ENCODE measurements at regions not wholly inside any gene's neighbourhood (a gene's known extent, or its start where the extent isn't known, plus 50 kb on each side); places are given as distances from the start of the nearest gene placed in this dataset.

DNA sequence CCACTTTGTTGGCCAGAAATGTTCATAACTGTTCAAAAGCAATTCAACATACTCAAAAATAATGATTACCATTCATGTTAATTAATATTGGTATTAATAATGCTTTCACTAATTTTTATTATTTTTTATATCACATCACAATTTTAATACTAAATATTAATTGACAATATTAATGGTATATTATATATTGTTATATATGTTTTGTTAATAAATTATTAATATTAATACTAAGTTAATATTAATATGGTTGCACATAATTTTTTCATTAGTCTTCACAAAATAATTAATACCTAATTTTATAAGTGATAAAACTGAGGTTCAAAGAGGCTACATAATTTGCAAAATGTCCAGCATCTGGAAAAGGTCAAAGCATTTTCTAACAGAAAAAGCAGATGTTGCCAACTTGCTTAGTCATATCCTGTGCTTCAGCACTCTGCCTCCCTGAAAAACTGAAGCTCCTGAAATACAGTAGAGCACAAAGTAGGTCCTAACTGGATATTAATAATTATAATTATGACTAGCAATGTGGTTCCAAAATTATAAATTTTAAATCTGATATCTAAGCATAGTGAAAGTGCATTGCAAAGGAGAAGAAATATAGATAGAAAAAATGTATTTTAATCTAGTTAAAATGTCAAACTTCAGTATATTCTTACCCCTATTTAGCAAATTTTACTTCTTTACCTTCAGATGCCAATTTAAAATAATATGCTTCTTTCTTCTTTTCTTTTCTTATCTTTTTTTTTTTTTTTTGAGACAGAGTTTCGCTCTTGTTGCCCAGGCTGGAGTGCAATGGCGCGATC, 123.2 kb upstream of the TNFSF4 start (continued):
- TF ChIP-seq, protein P1, sequence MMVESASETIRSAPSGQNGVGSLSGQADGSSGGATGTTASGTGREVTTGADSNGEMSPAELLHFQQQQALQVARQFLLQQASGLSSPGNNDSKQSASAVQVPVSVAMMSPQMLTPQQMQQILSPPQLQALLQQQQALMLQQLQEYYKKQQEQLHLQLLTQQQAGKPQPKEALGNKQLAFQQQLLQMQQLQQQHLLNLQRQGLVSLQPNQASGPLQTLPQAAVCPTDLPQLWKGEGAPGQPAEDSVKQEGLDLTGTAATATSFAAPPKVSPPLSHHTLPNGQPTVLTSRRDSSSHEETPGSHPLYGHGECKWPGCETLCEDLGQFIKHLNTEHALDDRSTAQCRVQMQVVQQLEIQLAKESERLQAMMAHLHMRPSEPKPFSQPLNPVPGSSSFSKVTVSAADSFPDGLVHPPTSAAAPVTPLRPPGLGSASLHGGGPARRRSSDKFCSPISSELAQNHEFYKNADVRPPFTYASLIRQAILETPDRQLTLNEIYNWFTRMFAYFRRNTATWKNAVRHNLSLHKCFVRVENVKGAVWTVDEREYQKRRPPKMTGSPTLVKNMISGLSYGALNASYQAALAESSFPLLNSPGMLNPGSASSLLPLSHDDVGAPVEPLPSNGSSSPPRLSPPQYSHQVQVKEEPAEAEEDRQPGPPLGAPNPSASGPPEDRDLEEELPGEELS (CRISPR knock-in tag; IDR thresholded peaks at IDR 0.05; ENCODE audit: borderline replicate concordance), result no peak
- TF ChIP-seq YY1 (IDR thresholded peaks at IDR 0.05; ENCODE audit: borderline replicate concordance in 1 of 3, control insufficient read depth in 1 of 3, extremely low read depth in 1 of 3, insufficient read depth in 3 of 3, insufficient read length in 1 of 3, insufficient replicate concordance in 2 of 3, low read depth in 1 of 3, low read length in 2 of 3), result no peak
- peak; percentile 69; the same call in 1 of the 2 replicates for TF ChIP-seq JUN (IDR thresholded peaks at IDR 0.05; ENCODE audit: borderline replicate concordance, low read depth, low read length)
- no peak for TF ChIP-seq JUN (CRISPR knock-in tag; IDR thresholded peaks at IDR 0.05; ENCODE audit: borderline replicate concordance)
- TF ChIP-seq, protein P2, sequence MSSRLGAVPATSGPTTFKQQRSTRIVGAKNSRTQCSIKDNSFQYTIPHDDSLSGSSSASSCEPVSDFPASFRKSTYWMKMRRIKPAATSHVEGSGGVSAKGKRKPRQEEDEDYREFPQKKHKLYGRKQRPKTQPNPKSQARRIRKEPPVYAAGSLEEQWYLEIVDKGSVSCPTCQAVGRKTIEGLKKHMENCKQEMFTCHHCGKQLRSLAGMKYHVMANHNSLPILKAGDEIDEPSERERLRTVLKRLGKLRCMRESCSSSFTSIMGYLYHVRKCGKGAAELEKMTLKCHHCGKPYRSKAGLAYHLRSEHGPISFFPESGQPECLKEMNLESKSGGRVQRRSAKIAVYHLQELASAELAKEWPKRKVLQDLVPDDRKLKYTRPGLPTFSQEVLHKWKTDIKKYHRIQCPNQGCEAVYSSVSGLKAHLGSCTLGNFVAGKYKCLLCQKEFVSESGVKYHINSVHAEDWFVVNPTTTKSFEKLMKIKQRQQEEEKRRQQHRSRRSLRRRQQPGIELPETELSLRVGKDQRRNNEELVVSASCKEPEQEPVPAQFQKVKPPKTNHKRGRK (tag; IDR thresholded peaks at IDR 0.05), result peak; percentile 61
- 0 out of 2 replicates have a peak, but pooled peaks have one; percentile 20 for TF ChIP-seq ZNF41 (CRISPR knock-in tag; conservative IDR thresholded peaks at IDR 0.05)
- peak; percentile 87 for TF ChIP-seq JUND (IDR thresholded peaks at IDR 0.05; ENCODE audit: borderline replicate concordance, low read depth, low read length)
- peak; percentile 55; the same call in 1 of the 3 replicates for TF ChIP-seq JUND (tag; IDR thresholded peaks at IDR 0.05; ENCODE audit: borderline replicate concordance, low read depth, low read length)
- TF ChIP-seq ZNF316 (IDR thresholded peaks at IDR 0.05), result peak; percentile 87
- peak in 1 of 2 experiments; percentile 80; a peak in 1 of 3 replicates for TF ChIP-seq CBX3 (IDR thresholded peaks at IDR 0.05; ENCODE audit: borderline replicate concordance in 1 of 2, low read length in 2 of 2)
- 0 out of 2 replicates have a peak, but pooled peaks have one; percentile 23 for TF ChIP-seq ZBTB2 (IDR thresholded peaks at IDR 0.05)
- peak in 1 of 3 experiments; percentile 72; a peak in 2 of 6 replicates for TF ChIP-seq ZBTB11 (CRISPR knock-in tag; IDR thresholded peaks at IDR 0.05)
- no peak for TF ChIP-seq NR3C1 (CRISPR knock-in tag; IDR thresholded peaks at IDR 0.05)
- peak; percentile 78 for TF ChIP-seq MAFK (IDR thresholded peaks at IDR 0.05; ENCODE audit: low read length)
- TF ChIP-seq NFE2 (IDR thresholded peaks at IDR 0.05; ENCODE audit: low read depth), result peak; percentile 96
- TF ChIP-seq TEAD1 (CRISPR knock-in tag; IDR thresholded peaks at IDR 0.05), result no peak
- TF ChIP-seq ARID1B (IDR thresholded peaks at IDR 0.05), result peak; percentile 70
